ENCODE measurements at regions not wholly inside any gene's neighbourhood (a gene's known extent, or its start where the extent isn't known, plus 50 kb on each side); places are given as distances from the start of the nearest gene placed in this dataset.

GRCh38 chr7:41190581-41190980, 512.3 kb downstream of the INHBA start:
- TF ChIP-seq REST (IDR thresholded peaks at IDR 0.05; ENCODE audit: low read depth) (no peak), YY1 (IDR thresholded peaks at IDR 0.05; ENCODE audit: low read depth) (no peak), EP300 (IDR thresholded peaks at IDR 0.05; ENCODE audit: borderline replicate concordance) (no peak), ZBTB7A (IDR thresholded peaks at IDR 0.05; ENCODE audit: low read depth) (no peak), USF1 (IDR thresholded peaks at IDR 0.05) (no peak), EGR1 (IDR thresholded peaks at IDR 0.05) (no peak)

GRCh38 chr7:41189866-41190265, 513.0 kb downstream of the INHBA start:
- TF ChIP-seq TCF12 (IDR thresholded peaks at IDR 0.05; ENCODE audit: low read depth), result no peak
- TF ChIP-seq CREB1 (IDR thresholded peaks at IDR 0.05; ENCODE audit: low read depth), result no peak
- no peak for TF ChIP-seq YY1 (IDR thresholded peaks at IDR 0.05; ENCODE audit: low read depth)
- no peak for TF ChIP-seq ZBTB7A (IDR thresholded peaks at IDR 0.05; ENCODE audit: low read depth)
- TF ChIP-seq FOXM1 (IDR thresholded peaks at IDR 0.05; ENCODE audit: borderline replicate concordance, low read depth), result no peak
- TF ChIP-seq REST (IDR thresholded peaks at IDR 0.05; ENCODE audit: low read depth), result no peak
- TF ChIP-seq NFIC (IDR thresholded peaks at IDR 0.05), result no peak
- TF ChIP-seq TAF1 (IDR thresholded peaks at IDR 0.05; ENCODE audit: low read depth), result no peak
- TF ChIP-seq TEAD4 (IDR thresholded peaks at IDR 0.05), result no peak
- no peak for TF ChIP-seq EGR1 (IDR thresholded peaks at IDR 0.05)
- TF ChIP-seq EP300 (IDR thresholded peaks at IDR 0.05; ENCODE audit: borderline replicate concordance), result no peak
- no peak for TF ChIP-seq USF1 (IDR thresholded peaks at IDR 0.05)
- TF ChIP-seq RAD21 (IDR thresholded peaks at IDR 0.05; ENCODE audit: low read depth), result no peak

- TF ChIP-seq EP300 (IDR thresholded peaks at IDR 0.05; ENCODE audit: borderline replicate concordance) (no peak), CEBPB (IDR thresholded peaks at IDR 0.05) (no peak), TEAD4 (IDR thresholded peaks at IDR 0.05) (no peak), USF1 (IDR thresholded peaks at IDR 0.05) (no peak), REST (IDR thresholded peaks at IDR 0.05; ENCODE audit: low read depth) (no peak), MAX (IDR thresholded peaks at IDR 0.05) (no peak), TCF12 (IDR thresholded peaks at IDR 0.05; ENCODE audit: low read depth) (no peak), NFIC (IDR thresholded peaks at IDR 0.05) (no peak), TAF1 (IDR thresholded peaks at IDR 0.05; ENCODE audit: low read depth) (no peak), FOXM1 (IDR thresholded peaks at IDR 0.05; ENCODE audit: borderline replicate concordance, low read depth) (no peak), EGR1 (IDR thresholded peaks at IDR 0.05) (no peak), RAD21 (IDR thresholded peaks at IDR 0.05; ENCODE audit: low read depth) (no peak), CREB1 (IDR thresholded peaks at IDR 0.05; ENCODE audit: low read depth) (no peak), YY1 (IDR thresholded peaks at IDR 0.05; ENCODE audit: low read depth) (no peak), ZBTB7A (IDR thresholded peaks at IDR 0.05; ENCODE audit: low read depth) (no peak)
These were observed 514.4 kb downstream of the INHBA start for GRCh38 chr7:41188163-41189130.

- TF ChIP-seq EGR1 (IDR thresholded peaks at IDR 0.05), result no peak
- no peak for TF ChIP-seq REST (IDR thresholded peaks at IDR 0.05; ENCODE audit: low read depth)
- no peak for TF ChIP-seq CEBPB (IDR thresholded peaks at IDR 0.05)
- no peak for TF ChIP-seq EP300 (IDR thresholded peaks at IDR 0.05; ENCODE audit: borderline replicate concordance)
- no peak for TF ChIP-seq TAF1 (IDR thresholded peaks at IDR 0.05; ENCODE audit: low read depth)
- TF ChIP-seq TCF12 (IDR thresholded peaks at IDR 0.05; ENCODE audit: low read depth), result no peak
- no peak for TF ChIP-seq RAD21 (IDR thresholded peaks at IDR 0.05; ENCODE audit: low read depth)
These were observed 515.6 kb downstream of the INHBA start for GRCh38 chr7:41187322-41187721.

Measured in Ishikawa (cell line).